ENCODE measurements at regions not wholly inside any gene's neighbourhood (a gene's known extent, or its start where the extent isn't known, plus 50 kb on each side); places are given as distances from the start of the nearest gene placed in this dataset.

GRCh38 chr4:103478734-103479133, 241.1 kb downstream of the TACR3 start (continued):
- no peak for TF ChIP-seq REST (IDR thresholded peaks at IDR 0.05)

GRCh38 chr4:103478210-103478609, 241.6 kb downstream of the TACR3 start:
- Histone ChIP-seq H3K4me1 (ENCODE audit: control insufficient read depth in 4 of 4, insufficient read depth in 4 of 4, low read length in 3 of 4) (no peaks in the 10 kb centered on the region), H3K27ac (ENCODE audit: low read depth in 1 of 2, low read length in 2 of 2) (no peak overlapping the region), H3K9ac (ENCODE audit: low read depth in 1 of 2, low read length in 2 of 2) (no peak overlapping the region), H3K9me3 (ENCODE audit: control insufficient read depth in 4 of 4, low read length in 3 of 4) (no peaks in the 10 kb centered on the region), H3K27me3 (ENCODE audit: control insufficient read depth in 4 of 4, insufficient read depth in 4 of 4, low read length in 3 of 4) (no peaks in the 10 kb centered on the region), H3K4me3 (ENCODE audit: low read depth in 1 of 3, low read length in 3 of 3) (no peak overlapping the region), H3K36me3 (ENCODE audit: control insufficient read depth in 4 of 4, insufficient read depth in 3 of 4, low read depth in 1 of 4, low read length in 3 of 4) (no peaks in the 10 kb centered on the region)
- WGBS, result 76% methylated on average over 1 of the region's 1 CpG
- DNase-seq (ENCODE audit: low spot score), result no peak
- TF ChIP-seq EGR1 (IDR thresholded peaks at IDR 0.05; ENCODE audit: low read depth in 2 of 2) (no peak), ATF3 (IDR thresholded peaks at IDR 0.05) (no peak), TAF1 (conservative IDR thresholded peaks at IDR 0.05) (no peak), GABPA (IDR thresholded peaks at IDR 0.05 in 1 of 2, conservative IDR thresholded peaks at IDR 0.05 in 1 of 2) (no peak), HNF4A (conservative IDR thresholded peaks at IDR 0.05) (no peak), FOXA1 (IDR thresholded peaks at IDR 0.05) (no peak), SP1 (IDR thresholded peaks at IDR 0.05) (no peak), MAX (IDR thresholded peaks at IDR 0.05) (no peak), REST (IDR thresholded peaks at IDR 0.05) (no peak), CTCF (IDR thresholded peaks at IDR 0.05; ENCODE audit: low read depth, low read length, missing input control) (no peak), YY1 (IDR thresholded peaks at IDR 0.05) (no peak), ZBTB33 (IDR thresholded peaks at IDR 0.05) (no peak), RAD21 (IDR thresholded peaks at IDR 0.05) (no peak), RXRA (IDR thresholded peaks at IDR 0.05) (no peak), HNF4G (IDR thresholded peaks at IDR 0.05) (no peak), JUND (IDR thresholded peaks at IDR 0.05) (no peak), FOXA2 (IDR thresholded peaks at IDR 0.05) (no peak), NR2F2 (IDR thresholded peaks at IDR 0.05) (no peak)

All from liver (tissue), 8 donors.